K562 (cell line): ENCODE measurements at regions not wholly inside any gene's neighbourhood (a gene's known extent, or its start where the extent isn't known, plus 50 kb on each side); places are given as distances from the start of the nearest gene placed in this dataset.

ENCODE experiments used
- ATAC-seq: fragments of 200-7000 bp; cut with Tn5 transposase; 3 replicates; pipeline ENCODE4 v1.9.1; 2020; ENCODE audit warnings: moderate library complexity
- BruUV-seq: library from RNA; stranded (reverse); fragments of 400-500 nt; replicated peaks from 2 replicates; lab custom pipeline; 2021; lab: Mats Ljungman, UMichigan
- CTCF ChIA-PET: fragments of 300-600 bp; formaldehyde crosslinking; extraction: SDS; loops from one replicate; lab custom pipeline; 2021; ENCODE audit warnings: low intra/inter-chr PET ratio; lab: Yijun Ruan, JAX
- POLR2A ChIA-PET: fragments of 300-600, 350-650 bp; sonication (Branson Sonifier 250); formaldehyde crosslinking; extraction: SDS; loops from one replicate; lab custom pipeline; 2021; ENCODE audit warnings: antibody characterized with exemption, inconsistent platforms; lab: Yijun Ruan, JAX
- DNase-seq, 4 experiments: peaks; one replicate each; pipeline versions ENCODE4 v3.0.0 to v3.0.0-alpha.2; 2011 to 2018; ENCODE audit warnings: low spot score in 3 of 4, mixed read lengths in 3 of 4; ENCODE audit errors: extremely low read depth in 1 of 4
- FAIRE-seq: peaks from 2 replicates; lab custom pipeline; 2011; peaks lifted over from hg19 to GRCh38; lab: Jason Lieb, UNC
- H2AFZ ChIP-seq: 2 replicates; pipeline ENCODE4 v1.6.0; 2011; ENCODE audit warnings: low read depth, low read length, control low read depth, inconsistent platforms
- H3K27ac ChIP-seq: fragments of 200-600 bp; 3 replicates; pipeline ENCODE4 v1.8.0; 2011; ENCODE audit warnings: low read depth, mild to moderate bottlenecking, control low read depth, inconsistent platforms, low read length, moderate library complexity, mixed read lengths; ENCODE audit errors: extremely low read depth
- H3K27me3 ChIP-seq, 2 experiments: fragments of 300-600 bp in 1 of 2; 2 replicates in 1 of 2; 3 replicates in 1 of 2; pipeline versions ENCODE4 v1.6.0 to v1.8.0; 2011; ENCODE audit warnings: inconsistent platforms in 2 of 2, low read length in 2 of 2, mild to moderate bottlenecking in 1 of 2, mixed read lengths in 1 of 2, moderate library complexity in 1 of 2; ENCODE audit not compliant: control insufficient read depth in 2 of 2, insufficient read depth in 2 of 2
- H3K36me3 ChIP-seq: fragments of 300-600 bp; 3 replicates; pipeline ENCODE4 v1.8.0; 2011; ENCODE audit warnings: mild to moderate bottlenecking, low read length, inconsistent platforms; ENCODE audit not compliant: control insufficient read depth, insufficient read depth
- H3K4me1 ChIP-seq, 2 experiments: fragments of 200-600 bp in 1 of 2; replicated peaks in 1 of 2; 2 replicates in 1 of 2; 3 replicates in 1 of 2; pipeline versions ENCODE4 v1.5.1 to v1.8.0; 2011; ENCODE audit warnings: inconsistent platforms in 2 of 2, low read length in 2 of 2, mild to moderate bottlenecking in 1 of 2, mixed read lengths in 1 of 2, moderate library complexity in 1 of 2; ENCODE audit not compliant: control insufficient read depth in 2 of 2, insufficient read depth in 2 of 2
- H3K4me2 ChIP-seq: 2 replicates; pipeline ENCODE4 v1.6.1; 2011; ENCODE audit warnings: low read length, control low read depth, inconsistent platforms, mixed read lengths; ENCODE audit not compliant: insufficient read depth
- H3K4me3 ChIP-seq: fragments of 200-600 bp; sonication (generic), shearing (Covaris generic); 2 replicates; pipeline ENCODE4 v1.5.1; 2016; ENCODE audit warnings: control low read depth, inconsistent platforms
- H3K79me2 ChIP-seq: fragments of 200-600 bp; 3 replicates; pipeline ENCODE4 v1.8.0; 2011; ENCODE audit warnings: low read length, inconsistent platforms; ENCODE audit not compliant: control insufficient read depth, insufficient read depth
- H3K9ac ChIP-seq, 2 experiments: 2 replicates each; pipeline versions ENCODE4 v1.6.0 to v1.6.1; 2011; ENCODE audit warnings: low read depth in 2 of 2, low read length in 2 of 2, control low read depth in 1 of 2, inconsistent platforms in 1 of 2, mild to moderate bottlenecking in 1 of 2, mixed read lengths in 1 of 2; ENCODE audit not compliant: insufficient read depth in 1 of 2
- H3K9me1 ChIP-seq: one replicate; pipeline ENCODE4 v1.6.0; 2011; ENCODE audit warnings: inconsistent platforms, mild to moderate bottlenecking, low read length, moderate library complexity; ENCODE audit not compliant: control insufficient read depth, insufficient read depth
- H3K9me3 ChIP-seq: replicated peaks from 2 replicates; pipeline ENCODE4 v1.5.1; 2011; ENCODE audit warnings: low read depth, low read length, inconsistent platforms; ENCODE audit not compliant: control insufficient read depth, insufficient read depth
- H4K20me1 ChIP-seq: replicated peaks from 2 replicates; pipeline ENCODE4 v1.6.1; 2011; ENCODE audit warnings: low read length, inconsistent platforms, mixed read lengths; ENCODE audit not compliant: control insufficient read depth, insufficient read depth
- HMGXB4 ChIP-seq: sonication (generic); formaldehyde crosslinking; IDR thresholded peaks from 2 replicates; pipeline ENCODE4 v1.8.1; 2023; ENCODE audit warnings: mild to moderate bottlenecking, missing genetic modification reagents
- KLF13 ChIP-seq: fragments of 450-650 bp; IDR thresholded peaks from 2 replicates; pipeline ENCODE4 v1.6.1; 2016; ENCODE audit warnings: missing genetic modification characterization, low read depth, mild to moderate bottlenecking, missing compliant biosample characterization, moderate library complexity, borderline replicate concordance
- MYC ChIP-seq, 2 experiments: fragments of 250-450 bp in 1 of 2; sonication (Bioruptor Pico) in 1 of 2; IDR thresholded peaks; 2 replicates each; pipeline versions ENCODE4 v1.5.1 to v1.6.1; 2012 to 2021; ENCODE audit warnings: low read depth in 2 of 2, borderline replicate concordance in 1 of 2, improper control_type of control experiment in 1 of 2, low read length in 1 of 2, mild to moderate bottlenecking in 1 of 2, moderate library complexity in 1 of 2
- RREB1 ChIP-seq: fragments of 250-450 bp; sonication (Bioruptor Pico); IDR thresholded peaks from 2 replicates; pipeline ENCODE4 v1.4.0; 2020
- ZNF133 ChIP-seq: fragments of 250-450 bp; sonication (Bioruptor Pico); IDR thresholded peaks from 2 replicates; pipeline ENCODE4 v1.4.0; 2020; ENCODE audit warnings: mild to moderate bottlenecking
- WGBS: fragments of 100-300 bp; shearing (Covaris generic); methylation state at CpG from one replicate; pipeline ENCODE4 v1.1.6; 2016; ENCODE audit warnings: low coverage, mixed read lengths; ENCODE audit not compliant: insufficient coverage; ENCODE audit errors: missing lambda C conversion rate; 5-methylcytosine and 5-hydroxymethylcytosine counted together
- in situ Hi-C: fragments of 300-500 bp; cut with MboI; formaldehyde crosslinking; loops from 4 replicates; pipeline ENCODE4 v1.15.0; 2018; ENCODE audit warnings: inconsistent platforms, mixed read lengths
- intact Hi-C: fragments of 100-400 bp; cut with micrococcal nuclease; formaldehyde crosslinking; loops from 2 replicates; pipeline ENCODE4 v1.14.2; 2022

- no peak overlapping the region for H3K27ac ChIP-seq
- H3K79me2 ChIP-seq: no peaks in the 10 kb centered on the region
- DNase-seq (no peak), FAIRE-seq (no peak), ATAC-seq (no peak)
- H3K9me3 ChIP-seq: no peaks in the 10 kb centered on the region
- no peak overlapping the region for H3K4me3 ChIP-seq
- H3K36me3 ChIP-seq: no peaks in the 10 kb centered on the region
- 2% methylated on average over 7 of the region's 7 CpGs for WGBS
- no peaks in the 10 kb centered on the region for H4K20me1 ChIP-seq
- H2AFZ ChIP-seq: no peak overlapping the region
- H3K9me1 ChIP-seq: no peaks in the 10 kb centered on the region
- no peaks in the 10 kb centered on the region for H3K4me1 ChIP-seq
- intact Hi-C loops: no loop called here
- CTCF ChIA-PET: no interaction called here
- BruUV-seq: no TSS peak
- POLR2A ChIA-PET: no interaction called here
- TF ChIP-seq ZNF133: no peak
- in situ Hi-C loops: no loop called here
- no peak overlapping the region for H3K9ac ChIP-seq
- H3K27me3 ChIP-seq: no peaks in the 10 kb centered on the region
- no peak overlapping the region for H3K4me2 ChIP-seq
Observed at GRCh38 chr5:167712986-167713585, 578.4 kb upstream of the WWC1 start.

- Histone ChIP-seq H3K4me3 (no peak overlapping the region), H3K79me2 (no peaks in the 10 kb centered on the region), H3K9me1 (no peaks in the 10 kb centered on the region), H4K20me1 (no peaks in the 10 kb centered on the region), H2AFZ (no peak overlapping the region), H3K27me3 (no peaks in the 10 kb centered on the region), H3K9ac (no peak overlapping the region), H3K4me2 (no peak overlapping the region), H3K36me3 (no peaks in the 10 kb centered on the region), H3K27ac (no peak overlapping the region), H3K9me3 (no peaks in the 10 kb centered on the region), H3K4me1 (no peaks in the 10 kb centered on the region)
- ChIA-PET CTCF (no interaction called here), POLR2A (no interaction called here)
- no peak for ATAC-seq
- in situ Hi-C loops: no loop called here
- FAIRE-seq: no peak
- WGBS: 0% methylated on average over 1 of the region's 1 CpG
- no peak for DNase-seq
- intact Hi-C loops: no loop called here
- no TSS peak for BruUV-seq
- no peak for TF ChIP-seq HMGXB4 (CRISPR knock-in tag)
- TF ChIP-seq RREB1 (CRISPR knock-in tag): no peak
- no peak for TF ChIP-seq MYC (IDR thresholded peaks at IDR 0.05; ENCODE audit: low read depth, low read length)
- TF ChIP-seq MYC (CRISPR knock-in tag; IDR thresholded peaks at IDR 0.05; ENCODE audit: borderline replicate concordance, low read depth): no peak
- no peak for TF ChIP-seq KLF13 (tag)
Observed at GRCh38 chr5:167713896-167714295, 577.5 kb upstream of the WWC1 start.
